ENCODE measurements at regions not wholly inside any gene's neighbourhood (a gene's known extent, or its start where the extent isn't known, plus 50 kb on each side); places are given as distances from the start of the nearest gene placed in this dataset.
A peak's percentile ranks its signal among the peaks of the same experiment; 100 is the strongest.

DNA sequence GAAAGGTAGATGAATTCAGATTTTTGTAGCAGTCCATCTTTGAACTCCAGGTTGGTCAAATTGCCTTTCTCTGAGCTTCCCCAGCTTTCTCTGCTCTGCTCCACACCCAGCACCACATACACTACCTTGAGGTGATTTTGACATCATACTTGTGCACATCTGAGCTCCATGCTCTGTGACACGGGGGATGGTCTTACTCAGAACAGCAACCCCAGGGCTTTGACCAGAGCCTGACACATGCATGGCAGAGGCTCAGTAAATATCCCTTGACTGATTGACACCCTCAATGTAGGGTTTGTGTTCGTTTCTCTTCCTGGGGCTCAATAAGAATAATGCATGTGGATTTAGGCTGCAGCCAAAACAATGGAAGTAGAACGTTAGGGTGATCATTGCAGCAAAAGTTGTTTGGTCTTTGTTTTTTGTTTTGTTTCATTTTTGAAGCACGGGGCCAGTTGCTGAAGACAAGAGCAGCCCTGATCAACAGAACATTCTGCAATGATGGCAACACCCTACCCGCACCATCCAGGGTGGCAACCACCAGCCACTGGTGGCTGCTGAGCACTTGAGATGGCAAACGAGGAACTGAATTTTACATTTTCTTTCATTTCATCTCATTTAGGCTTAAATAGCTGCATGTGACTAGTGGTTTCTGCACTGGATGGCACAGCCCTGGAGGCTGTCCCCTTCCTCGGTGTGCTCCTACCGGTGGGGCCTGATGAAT, 224.8 kb upstream of the TNRC6C start:
- no peak for DNase-seq (ENCODE audit: low read depth)
- TF ChIP-seq, protein P1, sequence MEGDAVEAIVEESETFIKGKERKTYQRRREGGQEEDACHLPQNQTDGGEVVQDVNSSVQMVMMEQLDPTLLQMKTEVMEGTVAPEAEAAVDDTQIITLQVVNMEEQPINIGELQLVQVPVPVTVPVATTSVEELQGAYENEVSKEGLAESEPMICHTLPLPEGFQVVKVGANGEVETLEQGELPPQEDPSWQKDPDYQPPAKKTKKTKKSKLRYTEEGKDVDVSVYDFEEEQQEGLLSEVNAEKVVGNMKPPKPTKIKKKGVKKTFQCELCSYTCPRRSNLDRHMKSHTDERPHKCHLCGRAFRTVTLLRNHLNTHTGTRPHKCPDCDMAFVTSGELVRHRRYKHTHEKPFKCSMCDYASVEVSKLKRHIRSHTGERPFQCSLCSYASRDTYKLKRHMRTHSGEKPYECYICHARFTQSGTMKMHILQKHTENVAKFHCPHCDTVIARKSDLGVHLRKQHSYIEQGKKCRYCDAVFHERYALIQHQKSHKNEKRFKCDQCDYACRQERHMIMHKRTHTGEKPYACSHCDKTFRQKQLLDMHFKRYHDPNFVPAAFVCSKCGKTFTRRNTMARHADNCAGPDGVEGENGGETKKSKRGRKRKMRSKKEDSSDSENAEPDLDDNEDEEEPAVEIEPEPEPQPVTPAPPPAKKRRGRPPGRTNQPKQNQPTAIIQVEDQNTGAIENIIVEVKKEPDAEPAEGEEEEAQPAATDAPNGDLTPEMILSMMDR (conservative IDR thresholded peaks at IDR 0.05; ENCODE audit: low read depth, low read length): no peak
- H3K4me3 ChIP-seq (ENCODE audit: low read depth, low read length): no peak overlapping the region

DNA sequence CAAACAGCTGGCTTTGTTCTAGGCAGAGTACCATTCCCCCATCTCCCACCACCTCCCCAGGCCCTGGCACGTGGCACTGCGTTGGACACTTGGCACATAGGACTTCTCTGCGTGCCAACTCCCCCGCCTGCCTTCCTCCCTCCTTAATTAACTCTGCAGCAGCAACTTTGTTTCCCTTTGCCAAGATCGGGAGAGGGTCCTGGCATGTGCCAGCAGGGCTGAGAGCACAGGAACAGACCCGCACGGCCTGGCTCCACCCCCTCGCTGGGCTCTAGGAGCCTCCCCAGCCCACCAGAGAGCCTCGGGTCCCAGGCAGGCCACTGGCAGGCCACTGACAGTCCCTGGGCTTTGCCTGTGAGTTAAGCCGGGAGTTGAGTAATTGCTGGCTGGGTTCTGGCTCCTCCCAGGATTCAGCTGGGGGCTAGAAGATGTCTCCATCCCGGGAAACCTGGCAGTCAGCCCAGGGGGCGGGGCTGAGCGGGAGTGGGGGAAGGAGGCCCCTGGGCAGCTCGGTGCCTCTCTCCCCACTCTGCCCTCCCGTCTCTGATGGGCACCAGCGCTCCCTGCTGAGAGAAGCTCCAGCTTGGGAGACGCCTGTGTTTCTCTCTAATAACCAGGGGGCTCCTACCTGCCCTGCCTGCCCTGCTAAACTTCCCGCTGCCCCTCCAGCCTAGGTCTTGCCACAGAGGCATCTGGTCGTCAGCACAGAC, 224.0 kb upstream of the TNRC6C start:
- H3K4me3 ChIP-seq (ENCODE audit: low read depth, low read length): no peak overlapping the region
- DNase-seq (ENCODE audit: low read depth): peak; percentile 49
- TF ChIP-seq, protein P1 (conservative IDR thresholded peaks at IDR 0.05; ENCODE audit: low read depth, low read length): no peak

DNA sequence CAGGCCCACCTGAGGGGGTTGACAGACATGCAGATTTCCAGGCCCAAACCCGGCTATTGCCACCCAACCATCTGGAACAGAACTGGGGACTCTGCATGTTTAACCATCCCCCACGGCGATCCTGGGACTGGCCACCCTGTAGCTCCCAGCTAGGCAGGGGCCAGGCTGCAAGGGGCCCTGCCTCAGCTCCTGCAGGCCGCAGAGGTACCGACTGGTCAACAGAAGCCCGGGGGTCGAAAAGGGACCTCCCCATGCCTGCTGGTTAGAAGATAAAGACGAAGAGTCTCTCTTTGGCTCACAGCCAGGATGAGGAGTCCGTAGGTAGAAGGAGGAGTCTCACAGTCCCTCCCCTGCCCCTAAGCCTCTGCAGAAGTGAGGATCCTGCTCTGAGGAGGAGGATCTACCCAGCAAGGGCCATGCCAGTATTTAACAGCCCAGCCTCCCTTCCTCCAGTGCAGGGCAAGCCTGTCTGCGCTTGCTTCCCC, 223.4 kb upstream of the TNRC6C start:
- H3K4me3 ChIP-seq (ENCODE audit: low read depth, low read length): no peak overlapping the region
- peak; percentile 18 for DNase-seq (ENCODE audit: low read depth)
- TF ChIP-seq, protein P1 (conservative IDR thresholded peaks at IDR 0.05; ENCODE audit: low read depth, low read length): no peak

DNA sequence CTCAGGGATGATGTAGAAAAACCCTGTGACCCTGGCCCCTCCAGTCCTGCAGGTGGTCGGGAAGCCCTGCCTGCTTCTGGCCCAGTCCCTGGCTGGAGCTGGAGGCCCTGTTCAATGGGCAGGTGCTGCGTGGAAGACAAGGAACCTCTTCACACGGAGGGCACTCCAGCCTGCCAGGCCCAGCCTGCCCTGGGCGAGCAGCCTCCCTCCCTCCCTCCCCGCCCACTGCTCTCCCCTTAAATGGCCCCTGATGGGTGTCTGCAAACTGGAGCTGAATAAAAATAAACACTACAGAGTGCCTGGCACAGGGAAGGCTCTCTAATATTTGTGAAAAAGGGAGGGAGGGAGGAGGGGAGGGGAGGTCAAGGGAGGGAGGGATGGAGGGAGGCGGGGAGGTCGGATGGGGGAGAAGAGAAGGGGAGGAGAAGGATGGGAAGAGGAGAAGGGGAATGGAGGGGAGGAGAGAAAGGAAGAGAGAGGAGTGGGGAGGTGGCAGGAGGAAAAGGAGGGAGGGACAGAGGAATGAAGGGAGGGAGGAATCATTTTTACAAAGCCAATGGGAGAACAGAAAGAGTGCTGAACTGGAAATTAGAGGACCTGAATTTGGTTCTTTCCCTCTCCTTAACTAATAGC, 222.8 kb upstream of the TNRC6C start:
- no peak overlapping the region for H3K4me3 ChIP-seq (ENCODE audit: low read depth, low read length)
- TF ChIP-seq, protein P1 (conservative IDR thresholded peaks at IDR 0.05; ENCODE audit: low read depth, low read length): no peak

DNA sequence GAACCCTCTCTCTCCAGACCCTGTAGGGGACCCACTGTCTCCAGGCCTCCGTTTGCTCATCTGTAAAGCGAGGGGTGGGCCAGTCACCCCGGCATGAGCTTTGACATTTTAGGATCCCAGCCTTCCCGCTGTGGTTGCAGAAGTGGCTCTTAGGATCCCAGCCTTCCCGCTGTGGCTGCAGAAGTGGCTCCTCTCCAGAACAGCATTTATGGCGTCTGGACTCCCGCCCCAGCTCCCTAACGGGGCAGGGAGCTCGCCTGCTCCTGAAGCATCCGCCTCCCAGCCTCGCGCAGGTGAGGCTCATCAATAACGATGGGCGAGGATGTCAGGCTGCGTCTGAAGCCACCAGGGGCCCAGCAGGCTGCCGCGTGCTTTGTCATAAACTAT, 222.3 kb upstream of the TNRC6C start:
- no peak for DNase-seq (ENCODE audit: low read depth)
- TF ChIP-seq, protein P1 (conservative IDR thresholded peaks at IDR 0.05; ENCODE audit: low read depth, low read length): no peak
- H3K4me3 ChIP-seq (ENCODE audit: low read depth, low read length): no peak overlapping the region

More for the DNA sequence above, 222.8 kb upstream of the TNRC6C start:
- no peak for DNase-seq (ENCODE audit: low read depth)

DNA sequence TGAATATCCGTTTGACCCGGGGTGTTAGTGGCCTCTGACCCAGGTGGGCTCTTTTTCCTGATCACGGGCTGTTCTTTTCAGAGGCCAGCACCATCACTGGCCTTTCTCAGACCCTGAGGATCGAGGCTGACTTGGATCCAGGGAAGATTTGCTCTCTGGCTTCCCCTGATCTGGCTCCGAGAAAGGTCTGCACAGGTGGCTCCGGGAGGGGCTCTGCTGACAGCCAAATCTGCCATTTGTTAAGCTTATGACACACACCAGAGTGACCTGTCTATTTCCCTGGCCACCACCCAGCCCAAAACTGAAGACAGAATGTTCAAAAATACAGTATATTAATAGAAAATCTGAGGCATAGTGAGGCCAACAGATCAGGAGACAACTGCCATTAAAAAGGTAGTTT, 221.8 kb upstream of the TNRC6C start:
- no peak for DNase-seq (ENCODE audit: low read depth)
- TF ChIP-seq, protein P1 (conservative IDR thresholded peaks at IDR 0.05; ENCODE audit: low read depth, low read length): no peak

More for the DNA sequence above, 221.8 kb upstream of the TNRC6C start:
- no peak overlapping the region for H3K4me3 ChIP-seq (ENCODE audit: low read depth, low read length)
